PC-3 (cell line): ENCODE measurements at regions not wholly inside any gene's neighbourhood (a gene's known extent, or its start where the extent isn't known, plus 50 kb on each side); places are given as distances from the start of the nearest gene placed in this dataset.

Source experiments
- ATAC-seq: fragments of 200-7000 bp; cut with Tn5 transposase; 2 replicates; pipeline ENCODE4 v1.9.1; 2020; ENCODE audit warnings: mild to moderate bottlenecking, moderate library complexity
- BruUV-seq: library from RNA; stranded (reverse); fragments of 400-500 nt; replicated peaks from 2 replicates; lab custom pipeline; 2021; lab: Mats Ljungman, UMichigan
- CTCF ChIA-PET: fragments of 300-600 bp; sonication (Branson Sonifier 250); formaldehyde crosslinking; loops from one replicate; lab custom pipeline; 2022; ENCODE audit warnings: antibody characterized with exemption; lab: Charles Lee
- POLR2A ChIA-PET: fragments of 300-600 bp; sonication (Branson Sonifier 250); formaldehyde crosslinking; loops from one replicate; lab custom pipeline; 2022; ENCODE audit warnings: antibody characterized with exemption; ENCODE audit not compliant: unreplicated experiment; lab: Charles Lee
- DNase-seq: peaks from one replicate; pipeline ENCODE4 v3.0.0-alpha.2; 2015
- H2AFZ ChIP-seq: fragments of 300-600 bp; sonication (generic); 2 replicates; pipeline ENCODE4 v1.6.0; 2016; ENCODE audit warnings: antibody characterized with exemption, low read length
- H3F3A ChIP-seq: fragments of 300-600 bp; sonication (generic); one replicate; pipeline ENCODE4 v1.6.0; 2017; ENCODE audit warnings: antibody characterized with exemption, low read length, control low read depth, mild to moderate bottlenecking; ENCODE audit not compliant: unreplicated experiment
- H3K27ac ChIP-seq: fragments of 300-600 bp; sonication (generic); 2 replicates; pipeline ENCODE4 v1.5.1; 2016; ENCODE audit warnings: mild to moderate bottlenecking, low read length
- H3K27me3 ChIP-seq: fragments of 300-600 bp; sonication (generic); 2 replicates; pipeline ENCODE4 v1.6.1; 2016; ENCODE audit warnings: low read length, mixed read lengths
- H3K36me3 ChIP-seq: fragments of 300-600 bp; sonication (generic); 2 replicates; pipeline ENCODE4 v1.6.1; 2016; ENCODE audit warnings: low read depth, mixed run types, low read length, mixed read lengths
- H3K4me1 ChIP-seq: fragments of 300-600 bp; sonication (generic); 2 replicates; pipeline ENCODE4 v1.5.1; 2016; ENCODE audit warnings: low read length; ENCODE audit not compliant: insufficient read depth
- H3K4me2 ChIP-seq: fragments of 300-600 bp; sonication (generic); 2 replicates; pipeline ENCODE4 v1.6.0; 2016; ENCODE audit warnings: low read length
- H3K4me3 ChIP-seq: fragments of 300-600 bp; sonication (generic); 2 replicates; pipeline ENCODE4 v1.5.1; 2016; ENCODE audit warnings: mild to moderate bottlenecking, low read length, mixed read lengths
- H3K79me2 ChIP-seq: fragments of 300-600 bp; sonication (generic); 2 replicates; pipeline ENCODE4 v1.6.1; 2017; ENCODE audit warnings: low read length, mixed read lengths
- H3K9ac ChIP-seq: fragments of 300-600 bp; sonication (generic); 2 replicates; pipeline ENCODE4 v1.6.0; 2016; ENCODE audit warnings: mild to moderate bottlenecking, low read length
- H3K9me2 ChIP-seq: fragments of 300-600 bp; sonication (generic); replicated peaks from 2 replicates; pipeline ENCODE4 v1.6.1; 2016; ENCODE audit warnings: mixed run types, low read length, mixed read lengths
- H3K9me3 ChIP-seq: fragments of 300-600 bp; sonication (generic); 2 replicates; pipeline ENCODE4 v1.6.1; 2016; ENCODE audit warnings: low read length, mixed read lengths
- H4K20me1 ChIP-seq: fragments of 300-600 bp; sonication (generic); 2 replicates; pipeline ENCODE4 v1.6.1; 2016; ENCODE audit warnings: low read length, mixed read lengths
- EZH2 ChIP-seq: fragments of 300-600 bp; sonication (generic); IDR thresholded peaks from one replicate; pipeline ENCODE4 v1.6.1; 2017; ENCODE audit warnings: antibody characterized with exemption, mild to moderate bottlenecking, low read length; ENCODE audit not compliant: unreplicated experiment
- EZH2phosphoT487 ChIP-seq: fragments of 300-600 bp; sonication (generic); IDR thresholded peaks from 2 replicates; pipeline ENCODE4 v1.6.1; 2018; ENCODE audit warnings: mild to moderate bottlenecking, antibody characterized with exemption, low read length, borderline replicate concordance
- intact Hi-C: fragments of 100-400 bp; cut with micrococcal nuclease; formaldehyde crosslinking; loops from 2 replicates; pipeline ENCODE4 v1.9.0; 2023
- TF ChIP-seq, protein P1 (sequence below): fragments of 300-600 bp; sonication (generic); conservative IDR thresholded peaks from 2 replicates; pipeline ENCODE4 v1.5.1; 2017; ENCODE audit warnings: antibody characterized with exemption, low read depth, mild to moderate bottlenecking, low read length

DNA sequence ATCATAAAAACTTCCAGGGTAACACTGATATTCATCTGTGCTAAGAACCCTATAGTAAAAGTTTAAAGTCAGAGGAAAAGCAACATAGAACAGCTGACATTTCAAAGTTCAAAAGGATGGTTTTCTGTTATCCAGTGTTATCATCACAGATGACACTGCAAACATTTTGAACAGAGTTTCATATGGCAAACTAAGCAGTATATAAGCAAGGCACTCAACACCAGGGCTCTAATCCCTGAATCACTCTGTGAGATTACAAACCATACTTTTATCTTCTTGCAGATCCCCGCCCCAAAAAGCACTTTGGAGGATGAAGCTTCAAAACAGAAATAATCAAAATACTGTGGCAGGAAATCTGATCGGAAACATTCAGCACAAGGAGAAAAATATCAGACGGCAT lies 508.2 kb upstream of the KIF2B start:
- no peaks in the 10 kb centered on the region for H3K36me3 ChIP-seq
- ATAC-seq (no peak), DNase-seq (no peak)
- no peaks in the 10 kb centered on the region for H3K9me2 ChIP-seq
- H3K9ac ChIP-seq = no peak overlapping the region
- H3K9me3 ChIP-seq = peaks cover 29% of the 10 kb centered on the region
- intact Hi-C loops = no loop called here
- no peaks in the 10 kb centered on the region for H3K4me1 ChIP-seq
- no peak overlapping the region for H3K4me3 ChIP-seq
- no peaks in the 10 kb centered on the region for H3K79me2 ChIP-seq
- no peaks in the 10 kb centered on the region for H3K27me3 ChIP-seq
- no peaks in the 10 kb centered on the region for H3F3A ChIP-seq
- TF ChIP-seq, protein P1, sequence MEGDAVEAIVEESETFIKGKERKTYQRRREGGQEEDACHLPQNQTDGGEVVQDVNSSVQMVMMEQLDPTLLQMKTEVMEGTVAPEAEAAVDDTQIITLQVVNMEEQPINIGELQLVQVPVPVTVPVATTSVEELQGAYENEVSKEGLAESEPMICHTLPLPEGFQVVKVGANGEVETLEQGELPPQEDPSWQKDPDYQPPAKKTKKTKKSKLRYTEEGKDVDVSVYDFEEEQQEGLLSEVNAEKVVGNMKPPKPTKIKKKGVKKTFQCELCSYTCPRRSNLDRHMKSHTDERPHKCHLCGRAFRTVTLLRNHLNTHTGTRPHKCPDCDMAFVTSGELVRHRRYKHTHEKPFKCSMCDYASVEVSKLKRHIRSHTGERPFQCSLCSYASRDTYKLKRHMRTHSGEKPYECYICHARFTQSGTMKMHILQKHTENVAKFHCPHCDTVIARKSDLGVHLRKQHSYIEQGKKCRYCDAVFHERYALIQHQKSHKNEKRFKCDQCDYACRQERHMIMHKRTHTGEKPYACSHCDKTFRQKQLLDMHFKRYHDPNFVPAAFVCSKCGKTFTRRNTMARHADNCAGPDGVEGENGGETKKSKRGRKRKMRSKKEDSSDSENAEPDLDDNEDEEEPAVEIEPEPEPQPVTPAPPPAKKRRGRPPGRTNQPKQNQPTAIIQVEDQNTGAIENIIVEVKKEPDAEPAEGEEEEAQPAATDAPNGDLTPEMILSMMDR = no peak
- TF ChIP-seq EZH2phosphoT487 (no peak), EZH2 (no peak)
- H3K27ac ChIP-seq = no peak overlapping the region
- no peak overlapping the region for H3K4me2 ChIP-seq
- H2AFZ ChIP-seq = no peak overlapping the region
- H4K20me1 ChIP-seq = no peaks in the 10 kb centered on the region
- no TSS peak for BruUV-seq
- POLR2A ChIA-PET = no interaction called here
- CTCF ChIA-PET = no interaction called here

DNA sequence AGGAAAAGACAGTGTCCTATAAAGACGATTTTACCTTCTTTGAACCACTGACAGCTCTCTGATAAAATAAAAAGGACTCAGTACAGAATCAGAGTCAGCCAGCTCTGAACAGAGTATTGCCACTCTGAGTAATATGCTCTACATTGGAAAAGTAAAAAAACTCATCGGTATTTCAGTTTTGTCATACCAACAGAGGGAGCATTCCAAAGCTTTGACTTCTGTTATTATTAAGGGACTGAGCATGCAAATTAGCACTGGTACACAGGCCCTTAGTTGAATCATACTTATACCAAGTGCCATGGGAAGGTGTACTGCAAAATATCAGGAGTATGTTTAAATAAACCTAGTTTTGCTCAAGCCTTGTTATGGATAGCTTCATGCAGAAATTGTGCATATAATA lies 509.0 kb upstream of the KIF2B start:
- intact Hi-C loops = no loop called here
- ATAC-seq (no peak), DNase-seq (peak; percentile 31)
- H3K27me3 ChIP-seq = no peaks in the 10 kb centered on the region
- H3K27ac ChIP-seq = no peak overlapping the region
- peaks cover 35% of the 10 kb centered on the region for H3K9me3 ChIP-seq
- no peak overlapping the region for H3K4me3 ChIP-seq
- H4K20me1 ChIP-seq = no peaks in the 10 kb centered on the region
- H3K4me1 ChIP-seq = no peaks in the 10 kb centered on the region
- H3K9ac ChIP-seq = no peak overlapping the region
- TF ChIP-seq EZH2phosphoT487 = no peak
- TF ChIP-seq, protein P1 = peak; percentile 19; the same call in 1 of the 2 replicates
- no peak for TF ChIP-seq EZH2
- H3K36me3 ChIP-seq = no peaks in the 10 kb centered on the region
- no peaks in the 10 kb centered on the region for H3K9me2 ChIP-seq
- CTCF ChIA-PET = no interaction called here
- no peak overlapping the region for H2AFZ ChIP-seq
- no peak overlapping the region for H3K4me2 ChIP-seq
- H3K79me2 ChIP-seq = no peaks in the 10 kb centered on the region
- POLR2A ChIA-PET = no interaction called here
- BruUV-seq = no TSS peak
- no peaks in the 10 kb centered on the region for H3F3A ChIP-seq

DNA sequence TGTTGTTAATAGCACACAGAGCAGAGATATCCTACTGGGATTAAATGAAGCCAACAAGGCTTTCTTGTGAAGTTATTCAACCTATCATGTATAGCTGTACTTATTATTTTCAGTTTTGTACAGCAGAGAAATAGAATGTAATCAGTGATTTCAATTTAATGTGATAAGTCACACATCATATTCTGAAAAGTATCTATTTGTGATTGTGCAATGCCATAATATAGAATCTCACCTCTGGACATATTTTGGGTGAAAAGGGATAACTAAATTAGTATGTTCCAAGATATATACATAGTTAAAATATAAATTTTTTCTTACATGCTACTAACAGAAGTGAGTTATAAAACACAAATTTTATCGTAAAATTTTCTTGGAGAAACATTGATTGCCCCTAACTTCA lies 544.3 kb upstream of the KIF2B start:
- ChIA-PET CTCF (no interaction called here), POLR2A (no interaction called here)
- H3K9me3 ChIP-seq = peaks cover 26% of the 10 kb centered on the region; the same call in 1 of the 2 replicates
- no peaks in the 10 kb centered on the region for H3K4me1 ChIP-seq
- H3F3A ChIP-seq = no peaks in the 10 kb centered on the region
- TF ChIP-seq, protein P1 = no peak
- TF ChIP-seq EZH2phosphoT487 (no peak), EZH2 (no peak)
- no peaks in the 10 kb centered on the region for H4K20me1 ChIP-seq
- no peaks in the 10 kb centered on the region for H3K79me2 ChIP-seq
- no TSS peak for BruUV-seq
- H3K27me3 ChIP-seq = no peaks in the 10 kb centered on the region
- intact Hi-C loops = no loop called here
- no peak overlapping the region for H3K4me2 ChIP-seq
- H2AFZ ChIP-seq = no peak overlapping the region
- ATAC-seq = no peak
- no peaks in the 10 kb centered on the region for H3K9me2 ChIP-seq
- H3K36me3 ChIP-seq = no peaks in the 10 kb centered on the region
- no peak overlapping the region for H3K9ac ChIP-seq
- H3K4me3 ChIP-seq = no peak overlapping the region
- H3K27ac ChIP-seq = no peak overlapping the region
- DNase-seq = no peak
